MCF 10A (cell line): ENCODE measurements at regions not wholly inside any gene's neighbourhood (a gene's known extent, or its start where the extent isn't known, plus 50 kb on each side); places are given as distances from the start of the nearest gene placed in this dataset.
A peak's percentile ranks its signal among the peaks of the same experiment; 100 is the strongest.

Experiments used
- BruUV-seq: library from RNA; stranded (reverse); fragments of 400-500 nt; replicated peaks from 2 replicates; lab custom pipeline; 2021; lab: Mats Ljungman, UMichigan
- CTCF ChIA-PET: fragments of 300-600 bp; sonication (Branson Sonifier 250); formaldehyde crosslinking; extraction: SDS; loops from one replicate; lab custom pipeline; 2021; ENCODE audit warnings: antibody characterized with exemption, inconsistent platforms; lab: Yijun Ruan, JAX
- POLR2A ChIA-PET: fragments of 300-600, 350-650 bp; sonication (Branson Sonifier 250); formaldehyde crosslinking; extraction: SDS; loops from one replicate; lab custom pipeline; 2020; ENCODE audit warnings: antibody characterized with exemption, inconsistent platforms; lab: Yijun Ruan, JAX
- DNase-seq: peaks from one replicate; pipeline ENCODE4 v3.0.0-alpha.2; 2018; ENCODE audit not compliant: unreplicated experiment
- H3K27ac Mint-ChIP-seq: one replicate; pipeline ENCODE4 v1.8.0; 2022; ENCODE audit warnings: mild to moderate bottlenecking, low read depth, mixed read lengths; ENCODE audit not compliant: unreplicated experiment
- H3K27me3 Mint-ChIP-seq: one replicate; pipeline ENCODE4 v1.8.0; 2022; ENCODE audit warnings: mixed read lengths; ENCODE audit not compliant: insufficient read depth, unreplicated experiment
- H3K36me3 Mint-ChIP-seq: one replicate; pipeline ENCODE4 v1.8.0; 2022; ENCODE audit warnings: mild to moderate bottlenecking, moderate library complexity, mixed read lengths; ENCODE audit not compliant: insufficient read depth, unreplicated experiment
- H3K4me1 Mint-ChIP-seq: one replicate; pipeline ENCODE4 v1.8.0; 2022; ENCODE audit warnings: mixed read lengths; ENCODE audit not compliant: insufficient read depth, unreplicated experiment
- H3K4me3 Mint-ChIP-seq: one replicate; pipeline ENCODE4 v1.8.0; 2022; ENCODE audit warnings: mild to moderate bottlenecking, moderate library complexity, mixed read lengths; ENCODE audit not compliant: unreplicated experiment
- H3K9me3 Mint-ChIP-seq: one replicate; pipeline ENCODE4 v1.8.0; 2022; ENCODE audit warnings: mixed read lengths; ENCODE audit not compliant: unreplicated experiment
- intact Hi-C: fragments of 100-400 bp; cut with micrococcal nuclease; formaldehyde crosslinking; loops from 2 replicates; pipeline ENCODE4 v1.14.1; 2022
- TF ChIP-seq, protein P1 (sequence below): fragments of 200-600 bp; IDR thresholded peaks from one replicate; pipeline ENCODE4 v1.8.0; 2022; ENCODE audit warnings: antibody characterized with exemption, mild to moderate bottlenecking; ENCODE audit not compliant: unreplicated experiment

DNA sequence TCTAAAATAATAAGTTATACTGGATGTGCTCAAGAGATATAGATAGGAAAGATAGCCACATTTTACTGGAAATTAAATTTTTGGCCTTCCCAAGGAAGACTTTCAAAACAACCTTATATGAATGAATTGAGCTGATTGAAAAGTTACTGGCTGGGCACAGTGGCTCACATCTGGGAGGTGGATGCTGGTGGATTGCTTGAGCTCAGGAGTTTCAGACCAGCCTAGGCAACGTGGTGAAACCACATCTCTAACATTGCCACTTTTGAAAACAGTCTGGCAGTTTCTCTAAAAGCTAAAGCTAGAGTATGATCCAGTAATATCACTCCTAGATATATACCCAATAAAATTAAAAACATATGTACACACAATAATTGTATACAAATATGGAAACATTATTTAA, 231.4 kb upstream of the POU1F1 start:
- H3K4me3 Mint-ChIP-seq = no peak overlapping the region

GRCh38 chr3:87503900-87504498, 227.6 kb upstream of the POU1F1 start:
- CTCF ChIA-PET = interaction anchor here (0.5 to 8.4 kb wide), 15 partner anchors 10 to 1868 kb away, joined by 3 to 104 read pairs (median 4); no protein-coding TSS in a partner anchor
- intact Hi-C loops = loop anchor here (1.0 to 10.0 kb wide), 6 partner anchors 154 to 729 kb away; no protein-coding TSS in a partner anchor

More for the DNA sequence above, 231.4 kb upstream of the POU1F1 start:
- no peaks in the 10 kb centered on the region for H3K36me3 Mint-ChIP-seq
- POLR2A ChIA-PET = no interaction called here
- CTCF ChIA-PET = interaction anchor here (0.7 kb wide), 1 partner anchor 15 kb away, joined by 3 read pairs; no protein-coding TSS in a partner anchor
- H3K9me3 Mint-ChIP-seq = no peaks in the 10 kb centered on the region
- no peak overlapping the region for H3K27ac Mint-ChIP-seq
- TF ChIP-seq, protein P1, sequence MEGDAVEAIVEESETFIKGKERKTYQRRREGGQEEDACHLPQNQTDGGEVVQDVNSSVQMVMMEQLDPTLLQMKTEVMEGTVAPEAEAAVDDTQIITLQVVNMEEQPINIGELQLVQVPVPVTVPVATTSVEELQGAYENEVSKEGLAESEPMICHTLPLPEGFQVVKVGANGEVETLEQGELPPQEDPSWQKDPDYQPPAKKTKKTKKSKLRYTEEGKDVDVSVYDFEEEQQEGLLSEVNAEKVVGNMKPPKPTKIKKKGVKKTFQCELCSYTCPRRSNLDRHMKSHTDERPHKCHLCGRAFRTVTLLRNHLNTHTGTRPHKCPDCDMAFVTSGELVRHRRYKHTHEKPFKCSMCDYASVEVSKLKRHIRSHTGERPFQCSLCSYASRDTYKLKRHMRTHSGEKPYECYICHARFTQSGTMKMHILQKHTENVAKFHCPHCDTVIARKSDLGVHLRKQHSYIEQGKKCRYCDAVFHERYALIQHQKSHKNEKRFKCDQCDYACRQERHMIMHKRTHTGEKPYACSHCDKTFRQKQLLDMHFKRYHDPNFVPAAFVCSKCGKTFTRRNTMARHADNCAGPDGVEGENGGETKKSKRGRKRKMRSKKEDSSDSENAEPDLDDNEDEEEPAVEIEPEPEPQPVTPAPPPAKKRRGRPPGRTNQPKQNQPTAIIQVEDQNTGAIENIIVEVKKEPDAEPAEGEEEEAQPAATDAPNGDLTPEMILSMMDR = no peak
- intact Hi-C loops = loop anchor here (10.0 kb wide), 2 partner anchors 607 to 733 kb away; no protein-coding TSS in a partner anchor
- no peak for DNase-seq
- no TSS peak for BruUV-seq
- H3K4me1 Mint-ChIP-seq = no peaks in the 10 kb centered on the region
- no peaks in the 10 kb centered on the region for H3K27me3 Mint-ChIP-seq

GRCh38 chr3:87501076-87501475, 224.7 kb upstream of the POU1F1 start:
- H3K27ac Mint-ChIP-seq = no peak overlapping the region
- ChIA-PET POLR2A (no interaction called here), CTCF (interaction anchor here (0.7 to 8.4 kb wide), 2 partner anchors 127 to 150 kb away, joined by 3 to 104 read pairs; no protein-coding TSS in a partner anchor)
- intact Hi-C loops = loop anchor here (10.0 kb wide), 2 partner anchors 614 to 726 kb away; no protein-coding TSS in a partner anchor
- no peak for DNase-seq
- BruUV-seq = no TSS peak
- TF ChIP-seq, protein P1 = no peak
- H3K4me3 Mint-ChIP-seq = no peak overlapping the region
- H3K9me3 Mint-ChIP-seq = no peaks in the 10 kb centered on the region
- no peaks in the 10 kb centered on the region for H3K4me1 Mint-ChIP-seq
- H3K27me3 Mint-ChIP-seq = no peaks in the 10 kb centered on the region
- H3K36me3 Mint-ChIP-seq = no peaks in the 10 kb centered on the region

More at GRCh38 chr3:87503900-87504498, 227.6 kb upstream of the POU1F1 start:
- H3K27ac Mint-ChIP-seq = no peak overlapping the region
- H3K4me3 Mint-ChIP-seq = no peak overlapping the region
- no peaks in the 10 kb centered on the region for H3K27me3 Mint-ChIP-seq
- H3K36me3 Mint-ChIP-seq = no peaks in the 10 kb centered on the region
- H3K4me1 Mint-ChIP-seq = no peaks in the 10 kb centered on the region
- no TSS peak for BruUV-seq
- H3K9me3 Mint-ChIP-seq = no peaks in the 10 kb centered on the region
- DNase-seq = peak; percentile 81
- TF ChIP-seq, protein P1 = peak; percentile 70
- POLR2A ChIA-PET = no interaction called here

- intact Hi-C loops = no loop called here
- Mint-ChIP-seq H3K27me3 (no peaks in the 10 kb centered on the region), H3K4me1 (no peaks in the 10 kb centered on the region), H3K9me3 (no peaks in the 10 kb centered on the region), H3K36me3 (no peaks in the 10 kb centered on the region), H3K27ac (no peak overlapping the region), H3K4me3 (no peak overlapping the region)
- CTCF ChIA-PET = interaction anchor here (0.6 to 8.4 kb wide), 3 partner anchors 139 to 631 kb away, joined by 3 to 104 read pairs (median 5); no protein-coding TSS in a partner anchor
- no peak for DNase-seq
- no TSS peak for BruUV-seq
- TF ChIP-seq, protein P1 = no peak
- POLR2A ChIA-PET = no interaction called here
Observed at GRCh38 chr3:87498358-87499080, 222.1 kb upstream of the POU1F1 start.
